Neuronal stem cell (in vitro differentiated cells): ENCODE measurements at regions not wholly inside any gene's neighbourhood (a gene's known extent, or its start where the extent isn't known, plus 50 kb on each side); places are given as distances from the start of the nearest gene placed in this dataset.
A peak's percentile ranks its signal among the peaks of the same experiment; 100 is the strongest.

ENCODE experiments used
- DNase-seq: peaks from one replicate; pipeline ENCODE4 v3.0.0-alpha.2; 2013; ENCODE audit warnings: low spot score
- H2AFZ ChIP-seq: one replicate; pipeline ENCODE4 v1.6.1; 2013; ENCODE audit warnings: mild to moderate bottlenecking, low read length, inconsistent platforms
- H2AK5ac ChIP-seq: 2 replicates; pipeline ENCODE4 v1.6.1; 2013; ENCODE audit warnings: low read depth, mild to moderate bottlenecking, inconsistent platforms, low read length, moderate library complexity, mixed read lengths
- H2BK120ac ChIP-seq: 2 replicates; pipeline ENCODE4 v1.6.1; 2013; ENCODE audit warnings: low read depth, mild to moderate bottlenecking, inconsistent platforms, low read length, moderate library complexity, mixed read lengths
- H2BK12ac ChIP-seq: one replicate; pipeline ENCODE4 v1.6.1; 2013; ENCODE audit warnings: low read length, inconsistent platforms
- H2BK15ac ChIP-seq: 2 replicates; pipeline ENCODE4 v1.6.1; 2013; ENCODE audit warnings: mild to moderate bottlenecking, low read length, inconsistent platforms, mixed read lengths
- H2BK5ac ChIP-seq: one replicate; pipeline ENCODE4 v1.6.1; 2013; ENCODE audit warnings: inconsistent platforms, mild to moderate bottlenecking, low read length, moderate library complexity
- H3K14ac ChIP-seq: one replicate; pipeline ENCODE4 v1.6.1; 2013; ENCODE audit warnings: low read length, inconsistent platforms
- H3K18ac ChIP-seq: 2 replicates; pipeline ENCODE4 v1.6.1; 2013; ENCODE audit warnings: low read length, inconsistent platforms
- H3K23ac ChIP-seq: 2 replicates; pipeline ENCODE4 v1.6.1; 2013; ENCODE audit warnings: low read depth, mild to moderate bottlenecking, mixed read lengths, low read length, inconsistent platforms; ENCODE audit not compliant: poor library complexity
- H3K27ac ChIP-seq: replicated peaks from 3 replicates; pipeline ENCODE4 v1.5.1; 2013; ENCODE audit warnings: low read length, inconsistent platforms
- H3K27me3 ChIP-seq, 3 experiments: 2 replicates each; pipeline ENCODE4 v1.6.1; 2013; ENCODE audit warnings: low read length in 3 of 3, mild to moderate bottlenecking in 2 of 3, inconsistent platforms in 1 of 3, low read depth in 1 of 3, mixed read lengths in 1 of 3, moderate library complexity in 1 of 3; ENCODE audit not compliant: control insufficient read depth in 3 of 3, insufficient read depth in 3 of 3
- H3K36me3 ChIP-seq, 2 donors: replicated peaks in 1 of 2; 2 replicates each; pipeline ENCODE4 v1.6.1; 2013; ENCODE audit warnings: low read length in 2 of 2; ENCODE audit not compliant: control insufficient read depth in 2 of 2, insufficient read depth in 2 of 2
- H3K4ac ChIP-seq: 2 replicates; pipeline ENCODE4 v1.6.1; 2013; ENCODE audit warnings: inconsistent platforms, mild to moderate bottlenecking, low read length, moderate library complexity
- H3K4me1 ChIP-seq, 2 donors: 1 replicate in 1 of 2; 2 replicates in 1 of 2; pipeline ENCODE4 v1.6.1; 2013; ENCODE audit warnings: low read length in 2 of 2, low read depth in 1 of 2; ENCODE audit not compliant: control insufficient read depth in 2 of 2, insufficient read depth in 1 of 2
- H3K4me2 ChIP-seq: one replicate; pipeline ENCODE4 v1.6.1; 2013; ENCODE audit warnings: mild to moderate bottlenecking, low read length, inconsistent platforms; ENCODE audit not compliant: insufficient read depth, poor library complexity, severe bottlenecking
- H3K4me3 ChIP-seq, 2 donors: 2 replicates each; pipeline ENCODE4 v1.5.1; 2013; ENCODE audit warnings: low read length in 2 of 2, mild to moderate bottlenecking in 2 of 2, inconsistent platforms in 1 of 2, moderate library complexity in 1 of 2
- H3K79me1 ChIP-seq: one replicate; pipeline ENCODE4 v1.6.1; 2013; ENCODE audit warnings: low read depth, mild to moderate bottlenecking, inconsistent platforms, low read length, moderate library complexity
- H3K9ac ChIP-seq: one replicate; pipeline ENCODE4 v1.6.1; 2013; ENCODE audit warnings: mild to moderate bottlenecking, low read depth, low read length, inconsistent platforms; ENCODE audit not compliant: poor library complexity
- H3K9me3 ChIP-seq, 2 donors: replicated peaks in 1 of 2; 2 replicates each; pipeline versions ENCODE3 to v1.6.1; 2013; ENCODE audit warnings: low read length in 2 of 2, mild to moderate bottlenecking in 2 of 2, inconsistent platforms in 1 of 2, low read depth in 1 of 2, mixed read lengths in 1 of 2, moderate library complexity in 1 of 2; ENCODE audit not compliant: control insufficient read depth in 2 of 2, insufficient read depth in 1 of 2
- H4K8ac ChIP-seq: one replicate; pipeline ENCODE4 v1.6.1; 2013; ENCODE audit warnings: low read depth, mild to moderate bottlenecking, inconsistent platforms, low read length, moderate library complexity
- H4K91ac ChIP-seq: one replicate; pipeline ENCODE4 v1.6.1; 2013; ENCODE audit warnings: low read length, low read depth, mild to moderate bottlenecking, inconsistent platforms; ENCODE audit not compliant: poor library complexity
- WGBS, 2 donors: extraction: QIAGEN DNeasy Blood & Tissue Kit; methylation state at CpG; one replicate each; pipeline ENCODE4 v1.1.7; 2013; ENCODE audit warnings: missing lambda C conversion rate in 2 of 2, mixed read lengths in 1 of 2; ENCODE audit not compliant: insufficient read length in 2 of 2, insufficient replicate concordance in 1 of 2; ENCODE audit errors: extremely low coverage in 2 of 2; 5-methylcytosine and 5-hydroxymethylcytosine counted together

DNA sequence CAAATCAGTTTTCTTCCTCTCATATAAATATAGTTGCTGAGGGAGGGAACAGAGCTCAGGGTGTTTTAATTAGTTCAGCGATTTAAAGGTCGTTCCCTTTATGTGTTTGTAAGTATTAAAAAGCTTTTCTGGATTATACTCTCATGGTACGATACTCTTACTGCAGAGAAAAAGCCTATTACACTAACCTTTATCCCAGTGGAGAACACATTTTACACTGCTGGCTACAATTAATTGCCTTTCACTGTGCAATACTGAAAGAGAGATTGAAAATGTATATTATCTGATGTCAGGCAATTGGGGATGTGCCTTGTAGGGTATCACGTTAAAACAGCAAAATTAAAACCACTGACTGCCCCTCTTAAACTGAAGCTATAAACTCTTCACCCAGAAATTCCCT, 526.9 kb upstream of the SGCG start:
- DNase-seq = no peak
- no peak overlapping the region for H3K23ac ChIP-seq
- no peaks in the 10 kb centered on the region for H3K9me3 ChIP-seq
- no peaks in the 10 kb centered on the region for H3K79me1 ChIP-seq
- H3K4me1 ChIP-seq = no peaks in the 10 kb centered on the region
- no peak overlapping the region for H2AK5ac ChIP-seq
- no peaks in the 10 kb centered on the region for H3K27me3 ChIP-seq
- H3K36me3 ChIP-seq = no peaks in the 10 kb centered on the region
- H4K91ac ChIP-seq = no peak overlapping the region
- H2AFZ ChIP-seq = peak overlapping the region; percentile 22
- H4K8ac ChIP-seq = no peak overlapping the region
- H3K27ac ChIP-seq = no peak overlapping the region
- no peak overlapping the region for H2BK120ac ChIP-seq
- no peak overlapping the region for H2BK5ac ChIP-seq
- H3K14ac ChIP-seq = no peak overlapping the region
- H2BK12ac ChIP-seq = no peak overlapping the region
- WGBS, 2 donors = no CpG with 5 or more reads among the region's 4 CpGs
- no peak overlapping the region for H3K9ac ChIP-seq
- no peak overlapping the region for H2BK15ac ChIP-seq
- no peak overlapping the region for H3K4me2 ChIP-seq
- H3K4me3 ChIP-seq = no peak overlapping the region
- H3K4ac ChIP-seq = no peak overlapping the region
- no peak overlapping the region for H3K18ac ChIP-seq

DNA sequence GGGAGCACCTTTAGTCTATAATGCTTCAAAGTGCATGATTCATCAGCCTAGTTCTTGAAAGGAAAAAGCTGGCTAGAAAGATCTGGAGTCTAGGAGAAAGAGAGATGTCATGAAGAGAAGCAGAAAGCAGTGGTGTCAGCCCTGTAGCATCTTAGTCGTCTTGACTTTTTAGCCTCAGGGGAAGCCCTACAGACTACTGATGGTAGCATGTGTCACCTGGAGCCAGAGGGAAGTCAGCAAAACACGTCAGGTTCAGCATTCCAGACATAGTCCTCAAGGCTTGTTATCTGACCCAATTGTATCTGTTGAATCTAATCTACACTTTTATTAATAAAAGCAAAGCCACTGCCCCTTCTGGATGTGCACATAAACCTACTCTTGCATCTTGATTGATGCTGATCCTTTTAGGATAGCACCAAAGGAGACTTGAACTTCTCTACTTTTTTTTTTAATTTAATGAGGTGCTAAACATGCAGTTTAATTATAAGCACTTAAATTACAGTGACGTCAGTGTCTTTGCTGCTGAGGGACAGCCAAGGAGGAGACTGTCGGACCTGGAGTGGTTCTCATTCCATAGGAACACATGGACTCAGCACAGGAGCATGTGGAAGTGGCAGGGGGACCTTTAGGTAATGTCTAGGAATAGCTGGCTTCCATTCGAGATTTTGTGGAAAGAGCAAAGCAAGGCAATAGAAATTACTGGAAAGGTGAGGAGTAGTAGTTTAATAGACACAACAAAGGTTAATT, 525.5 kb upstream of the SGCG start:
- no peak overlapping the region for H3K9ac ChIP-seq
- H3K14ac ChIP-seq = no peak overlapping the region
- H2BK5ac ChIP-seq = no peak overlapping the region
- no peak overlapping the region for H4K91ac ChIP-seq
- no peak overlapping the region for H3K18ac ChIP-seq
- no peak overlapping the region for H3K23ac ChIP-seq
- H2AFZ ChIP-seq = no peak overlapping the region
- no peaks in the 10 kb centered on the region for H3K4me1 ChIP-seq
- H3K27me3 ChIP-seq = no peaks in the 10 kb centered on the region
- no peak overlapping the region for H2BK15ac ChIP-seq
- no peak for DNase-seq
- no peak overlapping the region for H2BK120ac ChIP-seq
- no peak overlapping the region for H2AK5ac ChIP-seq
- no peak overlapping the region for H3K27ac ChIP-seq
- no peaks in the 10 kb centered on the region for H3K36me3 ChIP-seq
- H3K9me3 ChIP-seq = no peaks in the 10 kb centered on the region
- no peak overlapping the region for H3K4me2 ChIP-seq
- no peak overlapping the region for H4K8ac ChIP-seq
- no CpG with 5 or more reads among the region's 5 CpGs for WGBS, 2 donors
- H3K79me1 ChIP-seq = no peaks in the 10 kb centered on the region
- H3K4me3 ChIP-seq = no peak overlapping the region
- no peak overlapping the region for H3K4ac ChIP-seq
- H2BK12ac ChIP-seq = no peak overlapping the region

- Histone ChIP-seq H2BK12ac (no peak overlapping the region), H2BK15ac (no peak overlapping the region), H3K4ac (no peak overlapping the region), H2AFZ (no peak overlapping the region), H4K91ac (no peak overlapping the region), H3K23ac (no peak overlapping the region), H2BK5ac (no peak overlapping the region), H3K79me1 (no peaks in the 10 kb centered on the region), H3K9me3 (no peaks in the 10 kb centered on the region), H3K36me3 (no peaks in the 10 kb centered on the region), H3K9ac (no peak overlapping the region), H3K27ac (no peak overlapping the region), H2AK5ac (no peak overlapping the region), H3K18ac (no peak overlapping the region), H3K4me1 (peaks cover 0 to 2% of the 10 kb centered on the region in 2 donors), H2BK120ac (no peak overlapping the region), H3K14ac (no peak overlapping the region), H3K27me3 (no peaks in the 10 kb centered on the region), H3K4me2 (no peak overlapping the region), H4K8ac (no peak overlapping the region), H3K4me3 (no peak overlapping the region)
- WGBS, 2 donors = no CpG with 5 or more reads among the region's 4 CpGs
- no peak for DNase-seq
Observed at GRCh38 chr13:22662771-22663170, 518.0 kb upstream of the SGCG start.

GRCh38 chr13:22665506-22665905, 515.3 kb upstream of the SGCG start:
- H3K4ac ChIP-seq = no peak overlapping the region
- no peak overlapping the region for H2AFZ ChIP-seq
- H3K4me1 ChIP-seq = peaks cover 0 to 5% of the 10 kb centered on the region in 2 donors
- H3K4me2 ChIP-seq = no peak overlapping the region
- DNase-seq = no peak
- no peak overlapping the region for H3K27ac ChIP-seq
- H3K4me3 ChIP-seq = no peak overlapping the region
- no peak overlapping the region for H2BK12ac ChIP-seq
- no peak overlapping the region for H3K23ac ChIP-seq
- no peak overlapping the region for H2BK15ac ChIP-seq
- H2BK120ac ChIP-seq = no peak overlapping the region
- H3K36me3 ChIP-seq = no peaks in the 10 kb centered on the region
- H3K18ac ChIP-seq = no peak overlapping the region
- H3K27me3 ChIP-seq = no peaks in the 10 kb centered on the region
- WGBS, 2 donors = no CpG with 5 or more reads among the region's 2 CpGs
- H2BK5ac ChIP-seq = no peak overlapping the region
- H2AK5ac ChIP-seq = no peak overlapping the region
- no peak overlapping the region for H4K91ac ChIP-seq
- no peak overlapping the region for H3K14ac ChIP-seq
- H3K79me1 ChIP-seq = no peaks in the 10 kb centered on the region
- H3K9ac ChIP-seq = no peak overlapping the region
- H4K8ac ChIP-seq = no peak overlapping the region
- H3K9me3 ChIP-seq = no peaks in the 10 kb centered on the region
